ENCODE measurements at regions not wholly inside any gene's neighbourhood (a gene's known extent, or its start where the extent isn't known, plus 50 kb on each side); places are given as distances from the start of the nearest gene placed in this dataset.

DNA sequence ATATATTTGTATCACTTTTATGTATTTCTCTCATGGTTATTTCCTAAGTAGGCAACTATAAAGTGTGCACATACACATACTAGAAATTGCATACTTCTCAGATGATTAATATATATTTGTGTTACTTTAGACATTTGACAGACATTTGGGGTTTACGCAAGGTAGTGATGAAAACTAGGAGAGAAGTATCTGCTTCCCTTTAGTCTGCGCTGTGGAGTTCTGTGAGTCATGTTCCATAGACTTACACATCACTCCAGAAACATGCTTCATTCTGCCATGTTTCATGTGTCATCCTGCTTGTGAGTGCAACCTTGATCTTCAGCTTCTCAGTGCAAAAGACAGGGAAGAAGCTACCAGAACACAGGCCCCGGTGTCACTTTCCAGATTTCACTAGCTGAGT is 200.7 kb upstream of the BMP2 start:
- intact Hi-C loops (cut with micrococcal nuclease), result no loop called here

DNA sequence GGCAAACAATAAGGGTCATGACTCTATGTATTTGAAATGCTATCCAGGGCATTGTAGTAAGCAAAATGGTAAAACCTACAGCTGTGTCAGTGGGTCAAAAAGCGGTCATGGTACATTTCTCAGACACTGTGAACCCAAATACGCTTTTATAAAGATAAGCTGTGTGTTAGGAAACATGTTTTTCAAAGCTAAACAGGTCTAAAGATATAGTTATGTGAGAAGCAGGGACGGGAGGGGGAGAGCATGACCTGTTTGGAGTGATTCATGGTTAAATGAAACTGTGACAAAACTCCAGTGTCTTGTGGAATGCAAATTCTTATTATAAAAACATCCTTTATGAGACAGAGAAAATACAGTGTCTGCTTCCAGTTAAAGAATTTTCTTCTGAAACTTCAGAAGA is 205.4 kb upstream of the BMP2 start:
- intact Hi-C loops (cut with micrococcal nuclease), result no loop called here

DNA sequence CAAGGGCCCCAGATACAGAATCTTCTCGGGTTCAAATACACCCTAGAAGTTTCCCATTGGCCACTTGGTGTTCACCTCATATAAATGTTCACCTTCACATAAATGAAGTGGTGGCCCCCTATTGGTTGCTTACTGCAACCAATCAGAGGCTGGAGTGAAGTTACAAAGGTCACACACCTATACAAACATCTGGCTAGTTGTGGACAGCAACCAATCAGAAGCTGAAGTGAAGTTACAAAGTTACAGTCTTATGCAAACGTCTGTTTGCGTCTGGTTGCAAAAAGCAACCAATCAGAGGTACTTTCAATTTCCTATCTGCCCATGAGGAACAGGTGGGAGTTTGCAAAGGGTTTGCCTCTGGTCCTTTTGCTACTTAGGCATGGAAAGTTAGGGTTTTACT is 206.5 kb upstream of the BMP2 start:
- intact Hi-C loops (cut with micrococcal nuclease), result no loop called here

- intact Hi-C loops (cut with micrococcal nuclease), result no loop called here
Observed at GRCh38 chr20:6559791-6560190, 207.7 kb upstream of the BMP2 start.

- intact Hi-C loops (cut with micrococcal nuclease), result no loop called here
Observed at GRCh38 chr20:6558341-6558740, 209.1 kb upstream of the BMP2 start.

DNA sequence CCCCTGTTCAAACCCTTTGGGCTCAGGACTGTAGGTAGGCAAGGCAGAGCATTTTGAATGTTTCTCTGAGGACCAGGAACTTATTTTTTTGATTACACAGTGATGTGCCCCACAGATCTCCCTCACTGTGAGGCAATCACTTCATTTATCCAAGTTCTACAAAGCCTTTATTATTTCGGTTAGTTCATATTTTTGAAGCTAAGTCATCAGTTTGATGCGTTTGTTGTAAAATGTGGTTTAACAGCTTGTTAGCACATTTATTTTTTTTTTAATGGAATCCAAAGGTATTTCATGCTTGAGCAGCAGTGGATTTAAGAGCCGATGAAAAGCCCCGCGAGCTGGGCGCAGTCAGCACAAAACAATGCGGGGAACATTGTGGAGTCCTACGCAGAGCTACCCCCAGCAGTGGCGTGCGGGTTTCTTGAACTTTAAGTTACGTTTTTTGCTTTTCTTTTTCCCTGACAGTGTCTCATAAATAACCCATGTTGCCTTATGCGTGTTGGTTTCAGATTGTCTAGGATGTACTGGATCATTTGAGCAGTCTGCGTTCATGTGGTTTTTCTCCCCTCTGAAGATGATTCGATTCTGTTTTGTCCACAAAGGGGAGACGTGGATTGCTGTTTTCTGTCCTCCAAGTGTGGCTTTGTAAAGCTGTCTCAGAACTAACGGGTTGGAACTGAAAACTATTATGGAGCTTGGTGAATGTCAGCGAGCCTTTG is 233.6 kb upstream of the BMP2 start:
- intact Hi-C loops (cut with micrococcal nuclease), result loop anchor here (5.0 kb wide), 1 partner anchor 473 kb away; no protein-coding TSS in a partner anchor

DNA sequence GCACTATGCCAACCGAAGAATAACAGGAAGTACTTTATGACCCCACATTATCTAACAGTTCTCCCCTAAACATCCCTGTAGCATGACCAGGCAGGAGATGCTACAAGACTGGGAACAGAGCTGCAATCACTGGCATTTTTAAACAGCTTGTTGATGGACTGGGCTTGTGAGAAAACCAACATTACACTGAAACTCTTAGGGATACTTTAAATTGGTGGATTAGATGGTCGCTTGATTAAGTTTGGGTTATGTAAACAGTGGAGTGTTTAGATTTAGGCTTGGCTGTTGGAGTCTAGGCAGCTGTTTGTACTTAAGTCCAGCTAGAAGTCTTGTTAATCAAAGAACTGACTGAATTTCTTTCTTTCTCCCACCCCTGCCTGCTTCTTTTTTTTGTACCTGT is 234.1 kb upstream of the BMP2 start:
- intact Hi-C loops (cut with micrococcal nuclease), result loop anchor here (5.0 kb wide), 1 partner anchor 474 kb away; no protein-coding TSS in a partner anchor

- intact Hi-C loops (cut with micrococcal nuclease), result loop anchor here (5.0 kb wide), 1 partner anchor 476 kb away; no protein-coding TSS in a partner anchor
Observed at GRCh38 chr20:6530779-6531315, 236.6 kb upstream of the BMP2 start.

DNA sequence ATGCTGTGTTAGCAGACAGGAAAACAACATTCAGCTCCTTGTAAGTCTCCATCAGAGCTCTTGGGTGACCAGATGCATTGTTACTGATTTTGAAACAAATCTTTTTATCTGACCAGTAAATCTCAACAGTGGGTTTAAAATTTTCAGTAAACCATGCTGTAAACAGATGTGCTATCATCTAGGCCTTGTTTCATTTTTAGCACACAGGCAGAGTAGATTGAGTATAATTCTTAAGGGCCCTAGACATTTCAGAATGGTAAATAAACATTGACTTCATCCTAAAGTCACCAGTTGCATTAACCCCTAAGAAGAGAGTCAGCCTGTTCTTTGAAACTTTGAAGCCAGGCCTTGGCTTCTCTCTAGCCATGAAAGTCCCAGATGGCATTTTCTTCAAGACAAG is 237.2 kb upstream of the BMP2 start:
- intact Hi-C loops (cut with micrococcal nuclease), result loop anchor here (5.0 kb wide), 1 partner anchor 477 kb away; no protein-coding TSS in a partner anchor

DNA sequence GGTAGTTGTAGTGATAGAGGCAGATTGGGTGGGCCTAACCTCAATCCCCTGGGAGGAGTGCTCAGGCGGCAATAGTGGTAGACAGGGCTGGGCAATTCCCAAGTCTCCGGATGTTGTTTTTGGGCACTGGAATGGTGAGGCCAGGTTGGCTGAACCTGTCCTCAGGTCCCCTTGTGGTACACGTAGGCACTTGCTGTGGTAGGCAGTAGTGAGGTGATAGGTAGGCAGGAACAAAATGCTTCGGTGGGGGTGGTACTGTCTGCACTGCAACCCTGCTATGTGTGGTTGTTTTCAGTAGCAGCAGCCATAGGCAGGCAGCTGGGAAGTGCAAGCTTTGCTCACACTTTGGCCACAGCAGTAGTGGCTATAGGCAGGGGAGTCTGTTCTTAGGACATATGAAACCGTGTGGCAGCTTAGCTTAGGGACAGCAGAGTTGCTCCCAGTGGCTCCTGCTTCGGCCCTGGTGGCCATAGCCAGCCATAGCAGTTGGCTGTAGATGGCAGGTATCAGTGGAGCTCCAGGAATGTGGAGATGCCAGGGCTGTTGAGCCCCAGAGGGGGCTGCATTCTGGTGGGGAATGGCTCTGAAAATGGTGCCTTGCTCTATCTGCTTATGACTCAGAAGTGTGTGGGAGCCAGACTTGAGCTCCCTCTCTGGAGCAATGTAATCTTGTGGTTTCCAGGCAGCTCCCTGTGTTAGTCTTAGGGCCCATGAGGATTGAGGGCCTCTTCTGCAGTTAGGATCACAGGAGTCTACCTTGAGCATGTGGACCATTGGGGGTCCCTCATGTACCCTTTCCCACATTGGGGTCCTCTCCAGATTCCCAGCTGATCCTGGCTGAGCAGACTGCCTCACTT is 241.8 kb upstream of the BMP2 start:
- intact Hi-C loops (cut with micrococcal nuclease), result no loop called here

DNA sequence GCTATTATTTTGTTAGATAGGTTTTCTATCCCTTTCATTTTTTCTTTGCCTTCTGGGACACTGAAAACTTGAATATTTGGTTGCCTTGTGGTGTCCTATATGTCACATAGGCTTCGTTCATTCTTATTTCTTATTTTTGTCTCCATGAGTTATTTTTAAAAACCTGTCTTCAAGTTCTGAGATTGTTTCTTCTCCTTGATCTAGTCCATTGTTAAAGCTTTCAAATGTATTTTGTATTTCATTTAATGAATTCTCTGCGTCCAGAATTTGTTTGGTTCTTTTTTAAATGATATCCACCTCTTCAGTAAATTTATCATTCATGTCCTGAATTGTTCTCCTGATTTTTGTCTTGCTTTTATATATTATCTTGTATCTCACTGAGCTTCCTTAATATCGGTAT is 243.2 kb upstream of the BMP2 start:
- intact Hi-C loops (cut with micrococcal nuclease), result no loop called here

GRCh38 chr20:6519556-6519955 is 247.9 kb upstream of the BMP2 start:
- intact Hi-C loops (cut with micrococcal nuclease), result no loop called here

DNA sequence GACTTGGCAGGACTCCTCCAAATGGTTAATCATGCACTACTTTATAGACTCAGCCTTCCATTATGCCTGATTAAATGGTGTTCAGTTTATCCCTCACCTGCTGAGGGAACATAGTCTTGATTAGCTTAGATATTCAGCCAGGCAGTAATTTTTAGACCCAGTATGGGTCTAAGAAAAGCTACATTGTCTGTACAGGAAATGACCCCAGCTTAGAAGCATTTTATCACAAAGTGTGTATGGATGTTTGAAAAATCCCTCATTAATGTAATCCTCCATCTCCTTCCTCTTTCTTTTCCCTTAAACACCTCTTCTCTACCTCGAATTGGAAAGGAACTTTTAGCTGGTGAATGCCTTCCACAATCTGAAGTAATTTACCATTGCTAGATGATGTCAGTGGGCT is 252.2 kb upstream of the BMP2 start:
- intact Hi-C loops (cut with micrococcal nuclease), result no loop called here

DNA sequence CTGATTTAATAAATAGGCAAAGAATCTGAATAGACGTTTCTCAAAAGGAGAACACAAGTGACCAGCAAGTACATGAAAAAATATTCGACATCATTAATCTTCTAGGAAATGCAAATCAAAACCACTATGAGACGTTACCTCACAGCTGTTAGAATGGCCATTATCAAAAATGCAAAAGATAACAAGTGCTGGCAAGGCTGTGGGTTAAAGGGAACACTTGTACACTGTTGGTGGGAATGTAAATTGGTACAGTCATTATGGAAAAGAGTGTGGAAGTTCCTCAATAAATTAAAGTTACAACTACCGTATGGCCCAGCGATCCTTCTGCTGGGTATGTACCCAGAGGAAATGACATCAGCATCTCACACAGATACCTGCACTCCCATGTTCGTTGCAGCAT is 253.9 kb upstream of the BMP2 start:
- intact Hi-C loops (cut with micrococcal nuclease), result no loop called here

- intact Hi-C loops (cut with micrococcal nuclease), result no loop called here
Observed at GRCh38 chr20:6509374-6509773, 258.1 kb upstream of the BMP2 start.

DNA sequence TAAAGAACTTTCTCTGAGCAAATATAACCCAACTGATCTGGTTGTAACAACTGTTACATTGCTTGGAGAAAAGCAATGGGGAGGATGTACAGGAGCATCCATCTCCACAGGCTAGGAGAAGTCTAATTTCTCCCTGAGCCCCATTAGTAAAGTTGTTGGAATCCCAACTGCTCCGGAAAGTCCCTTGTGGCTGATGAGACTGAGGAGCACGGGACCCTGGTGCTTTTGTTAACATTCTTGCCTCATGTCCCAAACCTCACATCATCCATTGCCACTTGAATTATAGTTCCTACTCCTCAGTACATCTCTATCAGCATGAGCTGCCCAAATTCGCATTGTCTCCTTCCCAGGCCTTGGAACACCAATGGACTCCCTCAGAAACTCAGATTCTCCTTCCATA is 260.6 kb upstream of the BMP2 start:
- intact Hi-C loops (cut with micrococcal nuclease), result no loop called here

DNA sequence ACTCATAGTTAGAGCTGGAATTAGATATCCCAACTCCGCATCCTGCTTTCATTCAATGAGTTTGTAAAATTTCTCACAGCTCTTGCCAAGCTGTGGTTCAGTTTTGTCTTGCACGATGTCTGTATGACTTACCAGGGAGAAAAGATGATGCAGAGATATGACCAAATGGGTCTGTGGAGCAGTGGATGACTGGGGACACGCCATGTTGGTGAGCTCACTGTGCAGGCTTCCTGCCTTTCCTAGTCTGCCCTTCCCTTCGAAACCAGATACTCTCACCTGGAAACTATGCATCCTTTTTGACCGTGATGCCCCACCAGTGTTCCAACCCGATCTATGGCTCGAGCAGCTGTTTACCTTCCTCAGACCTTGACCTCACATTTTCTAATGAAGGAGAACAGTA is 262.7 kb upstream of the BMP2 start:
- intact Hi-C loops (cut with micrococcal nuclease), result no loop called here

DNA sequence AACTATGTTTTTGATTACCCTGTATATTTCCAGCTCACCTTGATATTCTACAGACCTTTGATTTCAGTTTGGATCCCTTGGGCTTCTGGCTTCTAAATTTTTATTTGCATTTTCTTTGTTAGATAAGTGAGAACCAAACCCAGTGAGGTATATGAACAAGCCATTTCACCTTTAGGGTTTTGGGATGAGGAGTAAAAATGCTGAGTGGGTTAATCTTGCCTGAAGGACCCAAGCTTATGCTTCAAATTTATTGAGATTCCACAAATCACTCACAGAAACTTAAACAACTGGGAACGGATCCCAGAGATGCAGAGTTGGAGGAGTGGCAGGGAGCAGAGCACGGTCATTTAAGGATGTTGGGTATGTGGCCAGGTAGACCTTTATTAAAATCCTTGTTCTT is 263.3 kb upstream of the BMP2 start:
- intact Hi-C loops (cut with micrococcal nuclease), result no loop called here

DNA sequence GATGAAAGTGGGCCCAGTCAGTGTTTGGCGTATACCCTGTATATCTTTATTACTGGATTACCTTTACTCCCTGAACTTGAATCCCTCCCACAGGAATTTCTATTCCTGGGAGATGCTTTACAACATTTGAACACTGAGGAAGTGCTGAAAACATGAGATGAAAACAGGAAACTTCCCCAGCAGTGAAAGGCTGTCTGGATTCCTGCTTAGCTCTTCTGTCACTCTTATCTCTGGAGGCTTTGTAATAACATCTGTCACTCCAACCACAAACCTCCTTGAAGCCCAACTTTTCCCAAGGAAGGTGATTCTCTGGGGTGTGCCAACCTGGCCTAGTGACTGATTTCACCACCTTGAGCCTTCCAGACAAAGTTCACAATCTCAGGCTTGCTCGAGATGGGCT is 264.5 kb upstream of the BMP2 start:
- intact Hi-C loops (cut with micrococcal nuclease), result no loop called here

DNA sequence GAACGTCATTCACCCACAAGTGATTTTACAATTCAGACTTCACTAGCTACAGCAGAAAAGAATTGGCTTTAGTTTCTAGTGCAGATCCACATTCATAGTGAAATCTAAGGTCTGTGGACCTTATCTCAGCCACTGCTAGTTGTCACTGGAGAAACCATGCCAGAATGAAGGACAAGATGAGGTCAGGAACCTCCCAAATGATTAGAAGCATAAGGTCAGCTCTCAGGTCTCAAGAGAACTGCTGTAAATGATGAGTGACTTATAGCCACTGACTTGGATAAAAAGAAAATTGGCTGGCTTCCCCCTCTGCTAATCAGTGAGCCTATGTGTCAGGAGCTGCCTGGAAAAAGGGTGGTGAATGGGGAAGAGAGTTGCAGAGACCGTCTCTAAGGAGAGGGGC is 265.3 kb upstream of the BMP2 start:
- intact Hi-C loops (cut with micrococcal nuclease), result no loop called here

- intact Hi-C loops (cut with micrococcal nuclease), result no loop called here
Observed at GRCh38 chr20:6501061-6501460, 266.4 kb upstream of the BMP2 start.

- intact Hi-C loops (cut with micrococcal nuclease), result no loop called here
Observed at GRCh38 chr20:6499566-6499965, 267.9 kb upstream of the BMP2 start.
